ENCODE measurements at regions not wholly inside any gene's neighbourhood (a gene's known extent, or its start where the extent isn't known, plus 50 kb on each side); places are given as distances from the start of the nearest gene placed in this dataset.

- ChIA-PET POLR2A (no interaction called here), RAD21 (ENCODE audit: low non-redundant PET in 1 of 2, low total read pairs in 2 of 2, uncharacterized antibody in 2 of 2, unreplicated experiment in 2 of 2) (no interaction called here), CTCF (no interaction called here)
- BruUV-seq (replicated peaks): no TSS peak
- H4K20me1 ChIP-seq (ENCODE audit: insufficient read depth): no peaks in the 10 kb centered on the region
- no peaks in the 10 kb centered on the region for H3K36me3 ChIP-seq (ENCODE audit: control insufficient read depth in 1 of 2, insufficient read depth in 2 of 2, low read length in 2 of 2)
- no peak overlapping the region for H2AFZ ChIP-seq (ENCODE audit: low read depth, low read length, poor library complexity, severe bottlenecking)
- H3K27ac ChIP-seq (ENCODE audit: low read depth, low read length): no peak overlapping the region
- H3K9me3 ChIP-seq (ENCODE audit: control insufficient read depth in 1 of 2, insufficient read depth in 1 of 2, low read depth in 1 of 2, low read length in 2 of 2): no peaks in the 10 kb centered on the region
- no peaks in the 10 kb centered on the region for H3K79me2 ChIP-seq (ENCODE audit: insufficient read depth, low read length)
- no peak for DNase-seq (ENCODE audit: low read depth, low spot score)
- no peak overlapping the region for H3K4me2 ChIP-seq (ENCODE audit: low read length)
- no peaks in the 10 kb centered on the region for H3K4me1 ChIP-seq (ENCODE audit: control insufficient read depth in 1 of 2, insufficient read depth in 2 of 2, low read length in 2 of 2)
- H3K27me3 ChIP-seq (ENCODE audit: insufficient read depth, low read length): no peaks in the 10 kb centered on the region
- no peak overlapping the region for H3K9ac ChIP-seq (ENCODE audit: low read length)
- no peak overlapping the region for H3K4me3 ChIP-seq (replicated peaks in 1 of 2; ENCODE audit: low read depth in 1 of 2, low read length in 2 of 2)
- H3K9me2 ChIP-seq (ENCODE audit: insufficient read depth): no peaks in the 10 kb centered on the region
- TF ChIP-seq MAX (IDR thresholded peaks at IDR 0.05): no peak
- TF ChIP-seq SIN3A (IDR thresholded peaks at IDR 0.05; ENCODE audit: low read depth): no peak
- no peak for TF ChIP-seq EGR1 (IDR thresholded peaks at IDR 0.05; ENCODE audit: low read depth)
- no peak for TF ChIP-seq SRF (IDR thresholded peaks at IDR 0.05; ENCODE audit: low read depth)
- no peak for TF ChIP-seq RAD21 (IDR thresholded peaks at IDR 0.05; ENCODE audit: low read depth)
- no peak for TF ChIP-seq CBX3 (IDR thresholded peaks at IDR 0.05; ENCODE audit: low read depth)
- no peak for TF ChIP-seq SP1 (IDR thresholded peaks at IDR 0.05; ENCODE audit: low read depth)
- TF ChIP-seq REST (IDR thresholded peaks at IDR 0.05; ENCODE audit: low read depth): no peak
- no peak for TF ChIP-seq YY1 (IDR thresholded peaks at IDR 0.05; ENCODE audit: extremely low read depth, insufficient replicate concordance, low read depth, low read length)
- no peak for TF ChIP-seq CEBPB (IDR thresholded peaks at IDR 0.05; ENCODE audit: low read depth)
- TF ChIP-seq ELF1 (IDR thresholded peaks at IDR 0.05; ENCODE audit: borderline replicate concordance, low read depth): no peak
- no peak for TF ChIP-seq EZH2 (IDR thresholded peaks at IDR 0.05)
- ATAC-seq: no peak
- intact Hi-C loops (cut with micrococcal nuclease): no loop called here
These were observed 175.1 kb downstream of the CXCL12 start for GRCh38 chr10:44209811-44210210.

All from HCT116 (cell line).